ENCODE measurements at regions not wholly inside any gene's neighbourhood (a gene's known extent, or its start where the extent isn't known, plus 50 kb on each side); places are given as distances from the start of the nearest gene placed in this dataset.

DNA sequence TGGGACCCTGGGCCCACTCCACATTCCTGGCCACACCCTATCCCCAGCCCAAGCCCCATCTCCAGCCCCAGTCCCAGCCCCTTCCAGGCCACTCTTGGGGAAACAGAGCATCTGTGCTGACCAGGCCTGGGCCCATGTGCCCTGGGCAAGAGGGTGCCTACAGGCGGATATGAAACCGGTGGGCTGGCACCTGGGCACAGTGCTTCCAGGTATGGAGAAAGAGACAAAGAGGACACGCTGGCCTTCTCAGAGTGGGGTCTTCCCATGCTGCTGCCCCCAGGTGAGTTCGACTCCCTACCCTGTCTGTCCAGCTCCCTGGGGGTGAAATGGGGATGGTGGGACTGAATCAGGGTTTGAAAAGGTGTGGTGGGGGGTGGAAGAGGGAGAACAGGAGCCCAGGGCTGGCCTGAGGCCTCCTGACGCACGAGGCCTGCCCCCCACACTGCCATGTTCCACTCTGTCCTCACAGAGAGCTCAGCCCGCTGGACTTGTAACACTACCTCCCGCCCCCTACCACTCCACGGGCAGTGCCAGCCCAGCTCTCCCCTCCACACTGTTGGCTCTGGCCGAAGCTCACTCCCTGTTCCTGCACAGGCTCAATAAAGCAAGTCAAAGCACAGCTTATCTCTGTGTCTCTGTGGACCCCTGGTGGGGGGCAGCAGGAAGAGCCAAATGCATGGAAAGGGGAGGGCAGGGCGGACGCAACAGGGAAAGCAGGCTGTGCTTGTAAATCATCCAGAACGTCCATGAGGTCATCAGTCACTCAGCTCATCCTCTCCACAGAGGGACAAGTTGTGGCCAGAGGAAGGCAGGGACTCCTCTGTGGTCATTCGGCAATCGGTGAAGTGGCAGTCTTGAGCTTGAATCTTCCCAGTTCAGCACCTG lies 71.1 kb upstream of the TMEM97 start:
- DNase-seq (ENCODE audit: low read depth) (no peak), FAIRE-seq (no peak)
- no peak overlapping the region for H3K4me3 ChIP-seq (ENCODE audit: low read depth, low read length)
- no peaks in the 10 kb centered on the region for H3K36me3 ChIP-seq (ENCODE audit: control insufficient read depth, insufficient read depth, low read length)
- TF ChIP-seq, protein P1, sequence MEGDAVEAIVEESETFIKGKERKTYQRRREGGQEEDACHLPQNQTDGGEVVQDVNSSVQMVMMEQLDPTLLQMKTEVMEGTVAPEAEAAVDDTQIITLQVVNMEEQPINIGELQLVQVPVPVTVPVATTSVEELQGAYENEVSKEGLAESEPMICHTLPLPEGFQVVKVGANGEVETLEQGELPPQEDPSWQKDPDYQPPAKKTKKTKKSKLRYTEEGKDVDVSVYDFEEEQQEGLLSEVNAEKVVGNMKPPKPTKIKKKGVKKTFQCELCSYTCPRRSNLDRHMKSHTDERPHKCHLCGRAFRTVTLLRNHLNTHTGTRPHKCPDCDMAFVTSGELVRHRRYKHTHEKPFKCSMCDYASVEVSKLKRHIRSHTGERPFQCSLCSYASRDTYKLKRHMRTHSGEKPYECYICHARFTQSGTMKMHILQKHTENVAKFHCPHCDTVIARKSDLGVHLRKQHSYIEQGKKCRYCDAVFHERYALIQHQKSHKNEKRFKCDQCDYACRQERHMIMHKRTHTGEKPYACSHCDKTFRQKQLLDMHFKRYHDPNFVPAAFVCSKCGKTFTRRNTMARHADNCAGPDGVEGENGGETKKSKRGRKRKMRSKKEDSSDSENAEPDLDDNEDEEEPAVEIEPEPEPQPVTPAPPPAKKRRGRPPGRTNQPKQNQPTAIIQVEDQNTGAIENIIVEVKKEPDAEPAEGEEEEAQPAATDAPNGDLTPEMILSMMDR (IDR thresholded peaks at IDR 0.05; ENCODE audit: insufficient read depth, low read length, severe bottlenecking), result no peak
- H3K27me3 ChIP-seq (ENCODE audit: control insufficient read depth, insufficient read depth, low read length), result peaks cover 8% of the 10 kb centered on the region

DNA sequence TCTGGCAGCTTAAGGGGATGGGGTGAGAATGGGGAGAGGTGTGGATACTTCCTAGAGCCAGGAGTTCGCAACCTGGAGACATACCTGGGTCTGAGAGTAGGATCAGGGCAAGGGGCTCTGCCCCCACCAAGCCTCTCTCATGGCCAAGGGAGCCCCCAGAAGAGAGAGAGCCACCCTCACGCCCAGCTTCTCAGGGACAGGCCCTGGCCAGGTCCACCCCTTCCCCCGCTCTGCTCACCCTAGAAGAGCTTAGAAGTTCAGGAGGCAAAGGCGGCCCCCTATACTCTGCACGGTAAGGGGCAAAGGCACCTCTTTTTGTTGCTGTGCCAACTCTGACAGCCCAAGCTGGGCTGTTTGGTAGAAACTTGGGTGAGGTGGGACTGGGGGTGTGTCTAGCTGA lies 69.3 kb upstream of the TMEM97 start:
- TF ChIP-seq, protein P1 (IDR thresholded peaks at IDR 0.05; ENCODE audit: insufficient read depth, low read length, severe bottlenecking), result no peak
- FAIRE-seq, result no peak

DNA sequence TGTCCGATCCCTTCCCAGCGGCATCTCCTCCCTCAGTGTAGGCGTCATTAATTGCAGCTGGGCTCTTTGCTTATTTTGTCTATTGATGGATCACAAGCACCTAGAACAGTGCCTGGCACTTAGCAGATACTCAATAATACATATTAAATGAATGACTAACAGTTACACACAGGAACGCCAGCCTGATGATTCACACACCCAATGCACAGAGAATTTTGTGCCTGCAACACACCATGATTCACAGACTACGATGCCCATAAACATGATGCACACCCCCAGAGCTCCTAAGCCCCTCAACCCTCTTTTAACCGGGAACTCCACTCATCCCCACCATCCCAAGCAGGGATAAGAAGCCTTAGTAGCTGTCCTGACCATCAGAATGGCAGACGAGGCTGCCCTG lies 66.6 kb upstream of the TMEM97 start:
- DNase-seq (ENCODE audit: low read depth) (peak; percentile 89), FAIRE-seq (no peak)
- TF ChIP-seq, protein P1 (IDR thresholded peaks at IDR 0.05; ENCODE audit: insufficient read depth, low read length, severe bottlenecking), result no peak
- no peaks in the 10 kb centered on the region for H3K36me3 ChIP-seq (ENCODE audit: control insufficient read depth, insufficient read depth, low read length)
- peaks cover 5% of the 10 kb centered on the region for H3K27me3 ChIP-seq (ENCODE audit: control insufficient read depth, insufficient read depth, low read length)
- H3K4me3 ChIP-seq (ENCODE audit: low read depth, low read length), result no peak overlapping the region

More for the DNA sequence above, 69.3 kb upstream of the TMEM97 start:
- H3K4me3 ChIP-seq (ENCODE audit: low read depth, low read length), result no peak overlapping the region
- no peaks in the 10 kb centered on the region for H3K36me3 ChIP-seq (ENCODE audit: control insufficient read depth, insufficient read depth, low read length)
- peaks cover 8% of the 10 kb centered on the region for H3K27me3 ChIP-seq (ENCODE audit: control insufficient read depth, insufficient read depth, low read length)
- no peak for DNase-seq (ENCODE audit: low read depth)

DNA sequence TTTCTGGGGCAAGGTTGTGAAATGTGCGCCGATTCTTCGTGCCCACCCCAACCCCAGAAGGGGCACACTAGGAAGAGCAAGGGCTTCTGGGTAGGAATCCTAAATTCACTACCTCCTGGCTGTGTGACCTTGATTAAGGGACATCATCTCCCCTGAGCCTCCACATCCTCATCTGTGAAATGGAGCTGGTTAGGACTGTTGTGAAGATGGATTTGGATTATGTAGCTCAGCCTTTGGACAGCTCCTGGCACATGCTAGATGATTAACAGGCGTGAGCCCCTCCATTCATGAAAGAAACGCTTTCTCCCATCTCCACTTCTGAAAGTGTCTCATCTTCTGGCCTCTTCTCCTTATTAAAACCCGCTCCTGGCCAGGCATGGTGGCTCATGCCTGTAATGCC lies 65.3 kb upstream of the TMEM97 start:
- TF ChIP-seq, protein P1 (IDR thresholded peaks at IDR 0.05; ENCODE audit: insufficient read depth, low read length, severe bottlenecking), result no peak
- no peak for DNase-seq (ENCODE audit: low read depth)
- no peaks in the 10 kb centered on the region for H3K36me3 ChIP-seq (ENCODE audit: control insufficient read depth, insufficient read depth, low read length)
- H3K4me3 ChIP-seq (ENCODE audit: low read depth, low read length), result no peak overlapping the region
- no peaks in the 10 kb centered on the region for H3K27me3 ChIP-seq (ENCODE audit: control insufficient read depth, insufficient read depth, low read length)
- no peak for FAIRE-seq

DNA sequence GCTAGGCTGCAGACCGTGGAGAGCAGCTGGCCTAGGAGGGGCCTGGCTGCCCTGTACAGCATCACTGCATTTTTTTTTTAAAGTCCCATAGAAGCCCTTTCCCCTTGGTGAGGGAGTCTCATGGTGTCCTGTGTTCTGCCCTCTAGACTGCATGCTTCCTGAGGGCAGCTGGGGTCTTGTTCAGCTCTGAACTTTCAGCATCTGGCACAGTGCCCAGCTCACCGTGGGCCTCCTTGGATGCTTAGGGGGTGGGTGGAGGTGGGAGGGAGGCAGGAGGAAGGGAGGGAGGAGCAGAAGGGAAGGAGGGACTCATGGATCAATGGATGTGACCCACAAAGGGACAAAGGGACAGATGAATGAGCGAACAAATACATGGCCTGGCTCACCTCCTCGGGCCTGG lies 63.4 kb upstream of the TMEM97 start:
- no peak for FAIRE-seq
- no peaks in the 10 kb centered on the region for H3K27me3 ChIP-seq (ENCODE audit: control insufficient read depth, insufficient read depth, low read length)
- no peaks in the 10 kb centered on the region for H3K36me3 ChIP-seq (ENCODE audit: control insufficient read depth, insufficient read depth, low read length)

More for the DNA sequence above, 63.4 kb upstream of the TMEM97 start:
- DNase-seq (ENCODE audit: low read depth), result no peak
- TF ChIP-seq, protein P1 (IDR thresholded peaks at IDR 0.05; ENCODE audit: insufficient read depth, low read length, severe bottlenecking), result no peak
- H3K4me3 ChIP-seq (ENCODE audit: low read depth, low read length), result no peak overlapping the region

All from bronchial epithelial cell (primary cell).